GM18507 (cell line): ENCODE measurements at regions not wholly inside any gene's neighbourhood (a gene's known extent, or its start where the extent isn't known, plus 50 kb on each side); places are given as distances from the start of the nearest gene placed in this dataset.

ENCODE experiments used
- DNase-seq: peaks from one replicate; pipeline ENCODE4 v3.0.0; 2011; ENCODE audit warnings: low read depth; ENCODE audit not compliant: insufficient read length; ENCODE audit errors: extremely low spot score
- FAIRE-seq: peaks from 2 replicates; lab custom pipeline; 2011; peaks lifted over from hg19 to GRCh38; lab: Jason Lieb, UNC

GRCh38 chr1:114342376-114342775 is 168.6 kb downstream of the TRIM33 start:
- no peak for DNase-seq
- FAIRE-seq = no peak

- DNase-seq (no peak), FAIRE-seq (no peak)
Measured at GRCh38 chr1:114341856-114342255, 169.1 kb downstream of the TRIM33 start.

GRCh38 chr1:114341299-114341698 is 169.7 kb downstream of the TRIM33 start:
- DNase-seq (no peak), FAIRE-seq (no peak)

- no peak for DNase-seq
- FAIRE-seq = no peak
Measured at GRCh38 chr1:114340892-114341291, 170.1 kb downstream of the TRIM33 start.

- FAIRE-seq (no peak), DNase-seq (no peak)
Measured at GRCh38 chr1:114339379-114339778, 171.6 kb downstream of the TRIM33 start.

GRCh38 chr1:114338191-114338890 is 172.7 kb downstream of the TRIM33 start:
- DNase-seq (no peak), FAIRE-seq (no peak)

GRCh38 chr1:114337417-114337816 is 173.6 kb downstream of the TRIM33 start:
- DNase-seq (no peak), FAIRE-seq (no peak)

- DNase-seq (no peak), FAIRE-seq (no peak)
Measured at GRCh38 chr1:114336360-114336759, 174.6 kb downstream of the TRIM33 start.

GRCh38 chr1:114335273-114335672 is 175.7 kb downstream of the TRIM33 start:
- FAIRE-seq = no peak

GRCh38 chr1:114334297-114334696 is 176.7 kb downstream of the TRIM33 start:
- DNase-seq = no peak
- FAIRE-seq = no peak

More at GRCh38 chr1:114335273-114335672, 175.7 kb downstream of the TRIM33 start:
- no peak for DNase-seq

- DNase-seq = no peak
- FAIRE-seq = no peak
Measured at GRCh38 chr1:114333690-114334089, 177.3 kb downstream of the TRIM33 start.

- DNase-seq (no peak), FAIRE-seq (no peak)
Measured at GRCh38 chr1:114331936-114332335, 178.3 kb upstream of the SYT6 start.

GRCh38 chr1:114330451-114330983 is 176.8 kb upstream of the SYT6 start:
- DNase-seq (no peak), FAIRE-seq (no peak)

GRCh38 chr1:114328361-114328904 is 174.8 kb upstream of the SYT6 start:
- no peak for FAIRE-seq
- no peak for DNase-seq

- DNase-seq = no peak
- FAIRE-seq = no peak
Measured at GRCh38 chr1:114324662-114324965, 170.9 kb upstream of the SYT6 start.

GRCh38 chr1:114323959-114324661 is 170.4 kb upstream of the SYT6 start:
- FAIRE-seq = no peak
- DNase-seq = no peak

GRCh38 chr1:114322734-114323133 is 169.1 kb upstream of the SYT6 start:
- FAIRE-seq = no peak
- DNase-seq = no peak

- no peak for DNase-seq
- FAIRE-seq = no peak
Measured at GRCh38 chr1:114322207-114322606, 168.5 kb upstream of the SYT6 start.

GRCh38 chr1:114320586-114320985 is 166.9 kb upstream of the SYT6 start:
- DNase-seq (no peak), FAIRE-seq (no peak)

- DNase-seq = no peak
- FAIRE-seq = no peak
Measured at GRCh38 chr1:114319418-114319817, 165.7 kb upstream of the SYT6 start.

- no peak for FAIRE-seq
- no peak for DNase-seq
Measured at GRCh38 chr1:114318961-114319360, 165.3 kb upstream of the SYT6 start.
